A673 (cell line): ENCODE measurements at regions not wholly inside any gene's neighbourhood (a gene's known extent, or its start where the extent isn't known, plus 50 kb on each side); places are given as distances from the start of the nearest gene placed in this dataset.

Experiments
- EZH2 ChIP-seq: fragments of 200-600 bp; sonication (generic); IDR thresholded peaks from 2 replicates; pipeline ENCODE4 v1.6.1; 2017; ENCODE audit warnings: borderline replicate concordance, low read depth, mild to moderate bottlenecking, mixed read lengths, antibody characterized with exemption, low read length; ENCODE audit not compliant: poor library complexity, severe bottlenecking
- TF ChIP-seq, protein P1 (sequence below): fragments of 300-800, 200-600 bp; sonication (generic); conservative IDR thresholded peaks from 2 replicates; pipeline ENCODE4 v1.5.1; 2017; ENCODE audit warnings: low read depth, mild to moderate bottlenecking, antibody characterized with exemption, low read length, moderate library complexity, mixed read lengths

GRCh38 chr5:116387738-116388137 is 186.9 kb downstream of the SEMA6A start:
- no peak for TF ChIP-seq EZH2
- TF ChIP-seq, protein P1, sequence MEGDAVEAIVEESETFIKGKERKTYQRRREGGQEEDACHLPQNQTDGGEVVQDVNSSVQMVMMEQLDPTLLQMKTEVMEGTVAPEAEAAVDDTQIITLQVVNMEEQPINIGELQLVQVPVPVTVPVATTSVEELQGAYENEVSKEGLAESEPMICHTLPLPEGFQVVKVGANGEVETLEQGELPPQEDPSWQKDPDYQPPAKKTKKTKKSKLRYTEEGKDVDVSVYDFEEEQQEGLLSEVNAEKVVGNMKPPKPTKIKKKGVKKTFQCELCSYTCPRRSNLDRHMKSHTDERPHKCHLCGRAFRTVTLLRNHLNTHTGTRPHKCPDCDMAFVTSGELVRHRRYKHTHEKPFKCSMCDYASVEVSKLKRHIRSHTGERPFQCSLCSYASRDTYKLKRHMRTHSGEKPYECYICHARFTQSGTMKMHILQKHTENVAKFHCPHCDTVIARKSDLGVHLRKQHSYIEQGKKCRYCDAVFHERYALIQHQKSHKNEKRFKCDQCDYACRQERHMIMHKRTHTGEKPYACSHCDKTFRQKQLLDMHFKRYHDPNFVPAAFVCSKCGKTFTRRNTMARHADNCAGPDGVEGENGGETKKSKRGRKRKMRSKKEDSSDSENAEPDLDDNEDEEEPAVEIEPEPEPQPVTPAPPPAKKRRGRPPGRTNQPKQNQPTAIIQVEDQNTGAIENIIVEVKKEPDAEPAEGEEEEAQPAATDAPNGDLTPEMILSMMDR, result no peak
